H9 (cell line): ENCODE measurements at regions not wholly inside any gene's neighbourhood (a gene's known extent, or its start where the extent isn't known, plus 50 kb on each side); places are given as distances from the start of the nearest gene placed in this dataset.

Source experiments
- DNase-seq: peaks from one replicate; pipeline ENCODE4 v3.0.0-alpha.2; 2017
- H2AFZ ChIP-seq: one replicate; pipeline ENCODE4 v1.6.1; 2013; ENCODE audit warnings: mild to moderate bottlenecking, low read length, control low read depth, moderate library complexity
- H2AK5ac ChIP-seq: 2 replicates; pipeline ENCODE4 v1.6.1; 2013; ENCODE audit warnings: low read length, control low read depth, mixed read lengths; ENCODE audit not compliant: insufficient read length
- H2BK120ac ChIP-seq: one replicate; pipeline ENCODE4 v1.6.1; 2013; ENCODE audit warnings: low read depth, mild to moderate bottlenecking, low read length, control low read depth, inconsistent platforms; ENCODE audit not compliant: poor library complexity, severe bottlenecking
- H2BK12ac ChIP-seq: 2 replicates; pipeline ENCODE4 v1.6.1; 2013; ENCODE audit warnings: low read length, control low read depth, mixed read lengths, low read depth; ENCODE audit not compliant: insufficient read length
- H2BK15ac ChIP-seq: 2 replicates; pipeline ENCODE4 v1.6.1; 2013; ENCODE audit warnings: low read depth, low read length, control low read depth
- H2BK20ac ChIP-seq: one replicate; pipeline ENCODE4 v1.6.1; 2013; ENCODE audit warnings: low read depth, mild to moderate bottlenecking, low read length, control low read depth, inconsistent platforms; ENCODE audit not compliant: poor library complexity, severe bottlenecking
- H2BK5ac ChIP-seq: 2 replicates; pipeline ENCODE4 v1.6.1; 2013; ENCODE audit warnings: low read length, control low read depth, mixed read lengths; ENCODE audit not compliant: insufficient read length
- H3K14ac ChIP-seq: 2 replicates; pipeline ENCODE4 v1.6.1; 2013; ENCODE audit warnings: low read length, control low read depth; ENCODE audit not compliant: insufficient read depth
- H3K18ac ChIP-seq: 2 replicates; pipeline ENCODE4 v1.6.1; 2013; ENCODE audit warnings: low read depth, mild to moderate bottlenecking, mixed read lengths, low read length, control low read depth; ENCODE audit not compliant: insufficient read length
- H3K23ac ChIP-seq: 2 replicates; pipeline ENCODE4 v1.6.1; 2013; ENCODE audit warnings: low read length, control low read depth, mixed read lengths, low read depth; ENCODE audit not compliant: insufficient read length
- H3K23me2 ChIP-seq: 2 replicates; pipeline ENCODE4 v1.6.1; 2013; ENCODE audit warnings: low read depth, mild to moderate bottlenecking, mixed read lengths, low read length, control low read depth; ENCODE audit not compliant: insufficient read length, poor library complexity, severe bottlenecking
- H3K27ac ChIP-seq: 2 replicates; pipeline ENCODE4 v1.5.1; 2013; ENCODE audit warnings: low read length, control low read depth, mixed read lengths, low read depth; ENCODE audit not compliant: insufficient read length
- H3K27me3 ChIP-seq: 2 replicates; pipeline ENCODE4 v1.6.1; 2013; ENCODE audit warnings: low read length, control low read depth, inconsistent platforms; ENCODE audit not compliant: insufficient read depth
- H3K4ac ChIP-seq: 2 replicates; pipeline ENCODE4 v1.6.1; 2013; ENCODE audit warnings: low read depth, mild to moderate bottlenecking, control low read depth, inconsistent platforms, low read length, moderate library complexity
- H3K4me1 ChIP-seq: 2 replicates; pipeline ENCODE4 v1.6.1; 2013; ENCODE audit warnings: low read length, control low read depth, inconsistent platforms; ENCODE audit not compliant: insufficient read depth
- H3K4me2 ChIP-seq: 2 replicates; pipeline ENCODE4 v1.6.1; 2013; ENCODE audit warnings: low read length, control low read depth, mixed read lengths; ENCODE audit not compliant: insufficient read length, insufficient read depth
- H3K56ac ChIP-seq: 2 replicates; pipeline ENCODE4 v1.6.1; 2013; ENCODE audit warnings: low read depth, mild to moderate bottlenecking, mixed read lengths, low read length, control low read depth; ENCODE audit not compliant: insufficient read length
- H3K79me1 ChIP-seq: 2 replicates; pipeline ENCODE4 v1.6.1; 2013; ENCODE audit warnings: low read depth, mild to moderate bottlenecking, moderate library complexity, low read length, control low read depth, inconsistent platforms; ENCODE audit not compliant: insufficient read depth, poor library complexity, severe bottlenecking
- H3K79me2 ChIP-seq: 2 replicates; pipeline ENCODE4 v1.6.1; 2013; ENCODE audit warnings: low read length, control low read depth, inconsistent platforms; ENCODE audit not compliant: insufficient read depth
- H3K9ac ChIP-seq: 2 replicates; pipeline ENCODE4 v1.6.1; 2013; ENCODE audit warnings: low read length, control low read depth, mixed read lengths; ENCODE audit not compliant: insufficient read length; ENCODE audit errors: extremely low read depth
- H3K9me3 ChIP-seq: one replicate; pipeline ENCODE4 v1.6.1; 2013; ENCODE audit warnings: low read depth, low read length, inconsistent platforms; ENCODE audit not compliant: control insufficient read depth
- H3T11ph ChIP-seq: one replicate; pipeline ENCODE4 v1.6.1; 2013; ENCODE audit warnings: mild to moderate bottlenecking, low read length, control low read depth, inconsistent platforms
- H4K20me1 ChIP-seq: one replicate; pipeline ENCODE4 v1.6.1; 2013; ENCODE audit not compliant: control insufficient read depth, insufficient read length, insufficient read depth
- H4K5ac ChIP-seq: 2 replicates; pipeline ENCODE4 v1.6.1; 2013; ENCODE audit warnings: low read depth, mild to moderate bottlenecking, mixed read lengths, low read length, control low read depth; ENCODE audit not compliant: insufficient read length
- H4K8ac ChIP-seq: replicated peaks from 2 replicates; pipeline ENCODE4 v1.6.1; 2013; ENCODE audit warnings: low read length, control low read depth, mixed read lengths, low read depth; ENCODE audit not compliant: insufficient read length
- H4K91ac ChIP-seq: 2 replicates; pipeline ENCODE4 v1.6.1; 2013; ENCODE audit warnings: low read depth, mild to moderate bottlenecking, moderate library complexity, mixed read lengths, low read length, control low read depth; ENCODE audit not compliant: insufficient read length
- H3K27ac Mint-ChIP-seq, 3 experiments: 2 replicates in 2 of 3; 3 replicates in 1 of 3; pipeline ENCODE4 v1.8.0; 2020 to 2021; ENCODE audit warnings: mixed read lengths in 3 of 3, mild to moderate bottlenecking in 1 of 3, moderate library complexity in 1 of 3
- H3K27me3 Mint-ChIP-seq: 2 replicates; pipeline ENCODE4 v1.8.0; 2021; ENCODE audit warnings: low read depth, mild to moderate bottlenecking, moderate library complexity, mixed read lengths
- H3K36me3 Mint-ChIP-seq, 3 experiments: 2 replicates in 2 of 3; 3 replicates in 1 of 3; pipeline ENCODE4 v1.8.0; 2020 to 2021; ENCODE audit warnings: low read depth in 3 of 3, mixed read lengths in 3 of 3; ENCODE audit not compliant: insufficient read depth in 1 of 3
- H3K4me1 Mint-ChIP-seq, 2 experiments: 2 replicates each; pipeline ENCODE4 v1.8.0; 2020; ENCODE audit warnings: mixed read lengths in 2 of 2
- H3K4me3 Mint-ChIP-seq, 2 experiments: 2 replicates in 1 of 2; 3 replicates in 1 of 2; pipeline ENCODE4 v1.8.0; 2020 to 2021; ENCODE audit warnings: mild to moderate bottlenecking in 2 of 2, mixed read lengths in 2 of 2, moderate library complexity in 1 of 2
- H3K9me3 Mint-ChIP-seq, 2 experiments: 2 replicates in 1 of 2; 3 replicates in 1 of 2; pipeline ENCODE4 v1.8.0; 2020; ENCODE audit warnings: mild to moderate bottlenecking in 2 of 2, mixed read lengths in 2 of 2, moderate library complexity in 1 of 2
- CTCF ChIP-seq: fragments of 200-600 bp; sonication (generic); conservative IDR thresholded peaks from 3 replicates; pipeline ENCODE4 v1.8.0; 2021; ENCODE audit warnings: antibody characterized with exemption, mild to moderate bottlenecking
- WGBS: extraction: QIAGEN DNeasy Blood & Tissue Kit; methylation state at CpG from one replicate; pipeline ENCODE4 v1.1.7; 2013; ENCODE audit warnings: missing lambda C conversion rate, low lambda C conversion rate, mixed read lengths; ENCODE audit not compliant: insufficient read length; ENCODE audit errors: extremely low coverage; 5-methylcytosine and 5-hydroxymethylcytosine counted together

- H4K20me1 ChIP-seq = no peaks in the 10 kb centered on the region
- Mint-ChIP-seq H3K27ac (no peak overlapping the region; a peak in 1 of 7 replicates), H3K27me3 (no peaks in the 10 kb centered on the region), H3K4me1 (peaks cover 10 to 12% of the 10 kb centered on the region in 2 experiments), H3K36me3 (no peaks in the 10 kb centered on the region), H3K9me3 (no peaks in the 10 kb centered on the region; a peak in 1 of 5 replicates), H3K4me3 (no peak overlapping the region)
- no peak overlapping the region for H3K18ac ChIP-seq
- H3K4me2 ChIP-seq = no peak overlapping the region
- H3K23ac ChIP-seq = no peak overlapping the region
- H4K8ac ChIP-seq = no peak overlapping the region
- H3K23me2 ChIP-seq = no peaks in the 10 kb centered on the region
- DNase-seq = no peak
- TF ChIP-seq CTCF = no peak
- H4K5ac ChIP-seq = no peak overlapping the region
- H3K9me3 ChIP-seq = no peaks in the 10 kb centered on the region
- H3K14ac ChIP-seq = no peak overlapping the region
- no peak overlapping the region for H3T11ph ChIP-seq
- no peak overlapping the region for H2BK12ac ChIP-seq
- WGBS = no CpG with 5 or more reads among the region's 3 CpGs
- no peak overlapping the region for H2AK5ac ChIP-seq
- no peak overlapping the region for H4K91ac ChIP-seq
- no peak overlapping the region for H2AFZ ChIP-seq
- H3K4me1 ChIP-seq = no peaks in the 10 kb centered on the region
- H3K56ac ChIP-seq = no peak overlapping the region
- H2BK5ac ChIP-seq = no peak overlapping the region
- H3K27me3 ChIP-seq = no peaks in the 10 kb centered on the region
- no peak overlapping the region for H3K27ac ChIP-seq
- no peak overlapping the region for H2BK20ac ChIP-seq
- H2BK15ac ChIP-seq = no peak overlapping the region
- H3K9ac ChIP-seq = no peak overlapping the region
- no peak overlapping the region for H3K4ac ChIP-seq
- no peak overlapping the region for H2BK120ac ChIP-seq
- H3K79me1 ChIP-seq = no peaks in the 10 kb centered on the region
- H3K79me2 ChIP-seq = no peaks in the 10 kb centered on the region
These were observed 220.8 kb downstream of the BTG1 start for GRCh38 chr12:91924827-91925226.
